Astrocyte (in vitro differentiated cells and primary cell): ENCODE measurements at regions not wholly inside any gene's neighbourhood (a gene's known extent, or its start where the extent isn't known, plus 50 kb on each side); places are given as distances from the start of the nearest gene placed in this dataset.

Experiments used
- DNase-seq: peaks from one replicate; pipeline ENCODE4 v3.0.0-alpha.2; 2010; ENCODE audit warnings: low read depth
- FAIRE-seq: peaks from 2 replicates; lab custom pipeline; 2011; peaks lifted over from hg19 to GRCh38; lab: Jason Lieb, UNC
- H2AFZ ChIP-seq: 2 replicates; pipeline ENCODE4 v1.6.0; 2012; ENCODE audit warnings: low read depth, low read length, inconsistent platforms
- H3K27ac ChIP-seq: 2 replicates; pipeline ENCODE4 v1.5.1; 2011; ENCODE audit warnings: low read depth, low read length, inconsistent platforms
- H3K27me3 ChIP-seq: 2 replicates; pipeline ENCODE4 v1.6.0; 2011; ENCODE audit warnings: low read length, inconsistent platforms; ENCODE audit not compliant: insufficient read depth
- H3K36me3 ChIP-seq: 2 replicates; pipeline ENCODE4 v1.5.1; 2011; ENCODE audit warnings: low read length, inconsistent platforms; ENCODE audit not compliant: insufficient read depth
- H3K4me1 ChIP-seq: 2 replicates; pipeline ENCODE4 v1.5.1; 2011; ENCODE audit warnings: low read length, inconsistent platforms; ENCODE audit not compliant: insufficient read depth
- H3K4me2 ChIP-seq: 2 replicates; pipeline ENCODE4 v1.6.0; 2012; ENCODE audit warnings: low read length, inconsistent platforms
- H3K4me3 ChIP-seq: 2 replicates; pipeline ENCODE4 v1.5.1; 2011; ENCODE audit warnings: low read depth, mild to moderate bottlenecking, low read length, inconsistent platforms; ENCODE audit not compliant: insufficient read depth
- H3K79me2 ChIP-seq: 2 replicates; pipeline ENCODE4 v1.6.0; 2012; ENCODE audit warnings: mild to moderate bottlenecking, low read length, inconsistent platforms; ENCODE audit not compliant: insufficient read depth
- H3K9ac ChIP-seq: 2 replicates; pipeline ENCODE4 v1.6.0; 2012; ENCODE audit warnings: mild to moderate bottlenecking, low read length, inconsistent platforms
- H3K9me3 ChIP-seq: 2 replicates; pipeline ENCODE4 v1.5.1; 2012; ENCODE audit warnings: low read depth, mild to moderate bottlenecking, low read length, inconsistent platforms; ENCODE audit not compliant: insufficient read depth
- H4K20me1 ChIP-seq: 2 replicates; pipeline ENCODE4 v1.6.0; 2012; ENCODE audit warnings: low read length, inconsistent platforms; ENCODE audit not compliant: insufficient read depth
- H3K27ac Mint-ChIP-seq: one replicate; pipeline ENCODE4 v1.8.0; 2021; ENCODE audit warnings: mild to moderate bottlenecking, mixed read lengths; ENCODE audit not compliant: unreplicated experiment
- H3K27me3 Mint-ChIP-seq: one replicate; pipeline ENCODE4 v1.8.0; 2021; ENCODE audit warnings: low read depth, mixed read lengths; ENCODE audit not compliant: unreplicated experiment
- H3K36me3 Mint-ChIP-seq: one replicate; pipeline ENCODE4 v1.8.0; 2021; ENCODE audit warnings: low read depth, mixed read lengths; ENCODE audit not compliant: unreplicated experiment
- H3K4me1 Mint-ChIP-seq: one replicate; pipeline ENCODE4 v1.8.0; 2021; ENCODE audit warnings: low read depth, mixed read lengths; ENCODE audit not compliant: unreplicated experiment
- H3K4me3 Mint-ChIP-seq: one replicate; pipeline ENCODE4 v1.8.0; 2021; ENCODE audit warnings: mild to moderate bottlenecking, moderate library complexity, mixed read lengths; ENCODE audit not compliant: unreplicated experiment
- H3K9me3 Mint-ChIP-seq: one replicate; pipeline ENCODE4 v1.8.0; 2021; ENCODE audit warnings: mild to moderate bottlenecking, mixed read lengths; ENCODE audit not compliant: unreplicated experiment
- CTCF ChIP-seq: IDR thresholded peaks from 2 replicates; pipeline ENCODE4 v1.5.1; 2011; ENCODE audit warnings: low read depth, mild to moderate bottlenecking, inconsistent platforms, low read length, moderate library complexity; ENCODE audit not compliant: insufficient read depth
- EZH2 ChIP-seq: IDR thresholded peaks from 2 replicates; pipeline ENCODE4 v1.6.1; 2012; ENCODE audit warnings: mild to moderate bottlenecking, low read length, inconsistent platforms; ENCODE audit not compliant: insufficient read depth

DNA sequence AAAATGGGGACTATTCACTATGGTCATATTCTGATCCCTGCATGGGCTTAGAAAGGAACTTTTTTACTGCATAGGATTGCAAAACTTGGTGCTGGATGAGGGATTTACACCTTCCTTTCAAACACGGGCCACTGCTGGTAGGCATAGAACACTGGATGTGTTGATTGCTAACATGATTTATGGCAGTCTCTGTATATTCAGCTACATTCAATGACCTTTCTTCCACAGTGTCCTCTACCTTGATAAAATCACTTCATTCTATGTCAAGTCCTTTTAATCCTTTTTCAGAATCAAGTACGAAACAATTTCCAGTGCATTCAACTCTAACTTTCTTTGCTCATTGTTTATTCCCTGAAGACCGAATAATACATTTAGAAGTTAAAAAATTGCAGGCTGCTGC lies 91.9 kb upstream of the ATG10 start:
- DNase-seq (no peak), FAIRE-seq (no peak)
- TF ChIP-seq CTCF = no peak
- no peak for TF ChIP-seq EZH2
- Mint-ChIP-seq H3K4me3 (no peak overlapping the region), H3K4me1 (no peaks in the 10 kb centered on the region), H3K9me3 (peaks cover 2% of the 10 kb centered on the region), H3K27me3 (peaks cover 4% of the 10 kb centered on the region), H3K27ac (no peak overlapping the region), H3K36me3 (peaks cover 3% of the 10 kb centered on the region)
- Histone ChIP-seq H3K79me2 (no peaks in the 10 kb centered on the region), H3K36me3 (no peaks in the 10 kb centered on the region), H3K4me1 (no peaks in the 10 kb centered on the region), H3K27ac (no peak overlapping the region), H3K4me2 (no peak overlapping the region), H3K9ac (no peak overlapping the region), H3K4me3 (no peak overlapping the region), H4K20me1 (no peaks in the 10 kb centered on the region), H2AFZ (no peak overlapping the region), H3K9me3 (no peaks in the 10 kb centered on the region), H3K27me3 (no peaks in the 10 kb centered on the region)

DNA sequence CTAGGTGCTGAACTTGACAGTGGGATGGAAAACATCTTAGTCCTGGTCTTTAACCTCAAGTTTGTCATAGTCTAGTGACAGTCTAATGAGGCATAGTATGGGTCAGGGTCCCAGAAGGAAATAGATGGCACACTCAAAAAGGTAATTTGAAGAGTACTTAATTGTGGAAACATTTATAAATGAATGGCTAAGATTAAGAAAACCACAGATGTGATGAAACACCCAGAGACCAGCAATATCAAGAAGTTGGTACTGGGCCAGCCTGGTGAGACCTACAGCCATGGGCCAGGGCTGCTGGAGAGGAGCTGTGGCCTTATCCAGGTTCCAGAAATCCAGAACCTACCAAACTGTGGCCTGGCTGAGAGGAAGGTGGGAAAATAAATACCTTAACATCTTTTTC lies 93.5 kb upstream of the ATG10 start:
- Mint-ChIP-seq H3K36me3 (peaks cover 3% of the 10 kb centered on the region), H3K27ac (no peak overlapping the region), H3K4me3 (no peak overlapping the region), H3K4me1 (no peaks in the 10 kb centered on the region), H3K27me3 (peaks cover 4% of the 10 kb centered on the region), H3K9me3 (peaks cover 2% of the 10 kb centered on the region)
- Histone ChIP-seq H4K20me1 (no peaks in the 10 kb centered on the region), H3K4me2 (no peak overlapping the region), H3K27ac (no peak overlapping the region), H3K79me2 (no peaks in the 10 kb centered on the region), H3K36me3 (no peaks in the 10 kb centered on the region), H2AFZ (no peak overlapping the region), H3K9me3 (no peaks in the 10 kb centered on the region), H3K4me1 (no peaks in the 10 kb centered on the region), H3K27me3 (no peaks in the 10 kb centered on the region), H3K9ac (no peak overlapping the region), H3K4me3 (no peak overlapping the region)
- no peak for FAIRE-seq
- no peak for DNase-seq
- no peak for TF ChIP-seq CTCF
- TF ChIP-seq EZH2 = no peak

DNA sequence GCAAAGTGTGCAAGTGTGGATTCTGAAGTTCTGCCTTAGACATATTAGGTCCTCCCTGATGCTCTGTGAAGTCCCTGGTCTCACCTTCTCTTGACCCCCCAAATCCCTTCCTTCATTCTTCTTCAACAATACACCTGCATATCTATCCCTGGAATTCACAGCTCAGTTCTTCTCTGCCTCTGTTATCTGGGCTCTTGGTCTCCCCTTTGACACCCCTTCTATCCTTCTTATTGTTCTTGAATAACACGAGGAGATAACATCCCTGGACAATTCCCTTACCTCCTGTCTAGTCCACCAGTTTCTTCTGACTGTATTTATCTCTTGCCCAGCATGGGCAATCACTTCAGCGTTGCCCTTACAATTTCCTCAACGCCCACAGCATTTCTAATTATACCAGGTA lies 104.8 kb upstream of the ATG10 start:
- no peak for TF ChIP-seq CTCF
- no peak for TF ChIP-seq EZH2
- peaks cover 3% of the 10 kb centered on the region for H3K9me3 Mint-ChIP-seq

More for the DNA sequence above, 104.8 kb upstream of the ATG10 start:
- FAIRE-seq (no peak), DNase-seq (no peak)
- Histone ChIP-seq H3K9ac (no peak overlapping the region), H3K36me3 (no peaks in the 10 kb centered on the region), H3K27me3 (no peaks in the 10 kb centered on the region), H3K27ac (no peak overlapping the region), H4K20me1 (no peaks in the 10 kb centered on the region), H2AFZ (no peak overlapping the region), H3K79me2 (no peaks in the 10 kb centered on the region), H3K4me3 (no peak overlapping the region), H3K9me3 (no peaks in the 10 kb centered on the region), H3K4me1 (no peaks in the 10 kb centered on the region), H3K4me2 (no peak overlapping the region)
- Mint-ChIP-seq H3K4me3 (no peak overlapping the region), H3K27me3 (no peaks in the 10 kb centered on the region), H3K27ac (no peak overlapping the region), H3K36me3 (no peaks in the 10 kb centered on the region), H3K4me1 (peaks cover 11% of the 10 kb centered on the region)
